Body of pancreas (tissue), 4 donors: ENCODE measurements at regions not wholly inside any gene's neighbourhood (a gene's known extent, or its start where the extent isn't known, plus 50 kb on each side); places are given as distances from the start of the nearest gene placed in this dataset.

Experiments
- ATAC-seq: fragments of 150-250 bp; one replicate; pipeline ENCODE4 v1.9.1; 2016
- DNase-seq, 4 donors: peaks; one replicate each; pipeline ENCODE4 v3.0.0-alpha.2; 2019
- H3K27ac ChIP-seq, 4 donors: fragments of 200-600 bp; sonication (generic); 1 replicate in 3 of 4; 2 replicates in 1 of 4; pipeline versions ENCODE4 v1.5.1 to v1.6.1; 2016 to 2019; ENCODE audit warnings: mild to moderate bottlenecking in 1 of 4, mixed read lengths in 1 of 4, moderate library complexity in 1 of 4
- H3K27me3 ChIP-seq, 2 donors: fragments of 200-600 bp; sonication (generic); one replicate each; pipeline ENCODE4 v1.6.0; 2016; ENCODE audit warnings: mild to moderate bottlenecking in 1 of 2
- H3K36me3 ChIP-seq, 2 donors: fragments of 200-600 bp; sonication (generic); replicated peaks in 1 of 2; 2 replicates each; pipeline ENCODE4 v1.5.1; 2016; ENCODE audit warnings: low read depth in 2 of 2; ENCODE audit not compliant: insufficient read depth in 1 of 2
- H3K4me1 ChIP-seq: fragments of 200-600 bp; sonication (generic); one replicate; pipeline ENCODE4 v1.6.0; 2016
- H3K4me3 ChIP-seq, 2 donors: fragments of 200-600 bp; sonication (generic); 1 replicate in 1 of 2; 2 replicates in 1 of 2; pipeline ENCODE4 v1.5.1; 2016 to 2019
- H3K9me3 ChIP-seq, 3 donors: fragments of 200-600 bp; sonication (generic); 1 replicate in 2 of 3; 2 replicates in 1 of 3; pipeline ENCODE4 v1.5.1; 2016
- POLR2A ChIP-seq, 3 donors: fragments of 450-650 bp; IDR thresholded peaks; one replicate each; pipeline ENCODE4 v1.6.1; 2016; ENCODE audit warnings: antibody characterized with exemption in 3 of 3, mild to moderate bottlenecking in 2 of 3
- WGBS, 2 donors: methylation state at CpG; one replicate each; pipeline ENCODE4 v1.1.5; 2017; 5-methylcytosine and 5-hydroxymethylcytosine counted together
- intact Hi-C: fragments of 100-400 bp; cut with DNase I; formaldehyde crosslinking; loops from one replicate; pipeline ENCODE4 v1.15.1; 2023
- TF ChIP-seq, protein P1 (sequence below), 7 experiments: fragments of 450-650 bp in 4 of 7; fragments of 200-600 bp in 3 of 7; sonication (generic) in 3 of 7; IDR thresholded peaks; one replicate each; pipeline ENCODE4 v1.5.1; 2016 to 2019; ENCODE audit warnings: antibody characterized with exemption in 7 of 7

GRCh38 chr21:17730782-17731181 is 88.4 kb downstream of the C21orf91 start:
- intact Hi-C loops, result no loop called here
- WGBS, 2 donors, result 80 to 85% methylated on average over 1 of the region's 1 CpG
- DNase-seq (no peak), ATAC-seq (no peak)
- TF ChIP-seq, protein P1, sequence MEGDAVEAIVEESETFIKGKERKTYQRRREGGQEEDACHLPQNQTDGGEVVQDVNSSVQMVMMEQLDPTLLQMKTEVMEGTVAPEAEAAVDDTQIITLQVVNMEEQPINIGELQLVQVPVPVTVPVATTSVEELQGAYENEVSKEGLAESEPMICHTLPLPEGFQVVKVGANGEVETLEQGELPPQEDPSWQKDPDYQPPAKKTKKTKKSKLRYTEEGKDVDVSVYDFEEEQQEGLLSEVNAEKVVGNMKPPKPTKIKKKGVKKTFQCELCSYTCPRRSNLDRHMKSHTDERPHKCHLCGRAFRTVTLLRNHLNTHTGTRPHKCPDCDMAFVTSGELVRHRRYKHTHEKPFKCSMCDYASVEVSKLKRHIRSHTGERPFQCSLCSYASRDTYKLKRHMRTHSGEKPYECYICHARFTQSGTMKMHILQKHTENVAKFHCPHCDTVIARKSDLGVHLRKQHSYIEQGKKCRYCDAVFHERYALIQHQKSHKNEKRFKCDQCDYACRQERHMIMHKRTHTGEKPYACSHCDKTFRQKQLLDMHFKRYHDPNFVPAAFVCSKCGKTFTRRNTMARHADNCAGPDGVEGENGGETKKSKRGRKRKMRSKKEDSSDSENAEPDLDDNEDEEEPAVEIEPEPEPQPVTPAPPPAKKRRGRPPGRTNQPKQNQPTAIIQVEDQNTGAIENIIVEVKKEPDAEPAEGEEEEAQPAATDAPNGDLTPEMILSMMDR (IDR thresholded peaks at IDR 0.05), result no peak
- TF ChIP-seq POLR2A (IDR thresholded peaks at IDR 0.05), result no peak
- Histone ChIP-seq H3K4me3 (no peak overlapping the region), H3K9me3 (no peaks in the 10 kb centered on the region), H3K27ac (no peak overlapping the region), H3K36me3 (no peaks in the 10 kb centered on the region), H3K27me3 (no peaks in the 10 kb centered on the region), H3K4me1 (no peaks in the 10 kb centered on the region)

- H3K27me3 ChIP-seq, result no peaks in the 10 kb centered on the region
- no peaks in the 10 kb centered on the region for H3K9me3 ChIP-seq
- no peak overlapping the region for H3K27ac ChIP-seq
- intact Hi-C loops, result no loop called here
- no peaks in the 10 kb centered on the region for H3K36me3 ChIP-seq
- TF ChIP-seq POLR2A (IDR thresholded peaks at IDR 0.05), result no peak
- TF ChIP-seq, protein P1 (IDR thresholded peaks at IDR 0.05), result no peak
- H3K4me1 ChIP-seq, result no peaks in the 10 kb centered on the region
- no peak for ATAC-seq
- 57 to 78% methylated on average over 2 of the region's 2 CpGs for WGBS, 2 donors
- no peak for DNase-seq
- H3K4me3 ChIP-seq, result no peak overlapping the region
Observed at GRCh38 chr21:17729455-17729854, 89.7 kb downstream of the C21orf91 start.

- H3K4me1 ChIP-seq, result no peaks in the 10 kb centered on the region
- intact Hi-C loops, result no loop called here
- no peak overlapping the region for H3K4me3 ChIP-seq
- H3K27me3 ChIP-seq, result no peaks in the 10 kb centered on the region
- TF ChIP-seq, protein P1 (IDR thresholded peaks at IDR 0.05), result no peak
- no peak for TF ChIP-seq POLR2A (IDR thresholded peaks at IDR 0.05)
- 65 to 81% methylated on average over 6 of the region's 6 CpGs for WGBS, 2 donors
- H3K27ac ChIP-seq, result no peak overlapping the region
- DNase-seq (no peak), ATAC-seq (no peak)
- H3K9me3 ChIP-seq, result no peaks in the 10 kb centered on the region
- H3K36me3 ChIP-seq, result no peaks in the 10 kb centered on the region
Observed at GRCh38 chr21:17727361-17727760, 91.8 kb downstream of the C21orf91 start.

GRCh38 chr21:17726047-17726829 is 92.9 kb downstream of the C21orf91 start:
- H3K27me3 ChIP-seq, result no peaks in the 10 kb centered on the region
- 69 to 84% methylated on average over 8 of the region's 8 CpGs for WGBS, 2 donors
- no peak for TF ChIP-seq POLR2A (IDR thresholded peaks at IDR 0.05)
- H3K36me3 ChIP-seq, result no peaks in the 10 kb centered on the region
- no peak overlapping the region for H3K4me3 ChIP-seq
- no peaks in the 10 kb centered on the region for H3K4me1 ChIP-seq
- intact Hi-C loops, result no loop called here
- no peaks in the 10 kb centered on the region for H3K9me3 ChIP-seq
- H3K27ac ChIP-seq, result no peak overlapping the region
- ATAC-seq (no peak), DNase-seq (no peak)

DNA sequence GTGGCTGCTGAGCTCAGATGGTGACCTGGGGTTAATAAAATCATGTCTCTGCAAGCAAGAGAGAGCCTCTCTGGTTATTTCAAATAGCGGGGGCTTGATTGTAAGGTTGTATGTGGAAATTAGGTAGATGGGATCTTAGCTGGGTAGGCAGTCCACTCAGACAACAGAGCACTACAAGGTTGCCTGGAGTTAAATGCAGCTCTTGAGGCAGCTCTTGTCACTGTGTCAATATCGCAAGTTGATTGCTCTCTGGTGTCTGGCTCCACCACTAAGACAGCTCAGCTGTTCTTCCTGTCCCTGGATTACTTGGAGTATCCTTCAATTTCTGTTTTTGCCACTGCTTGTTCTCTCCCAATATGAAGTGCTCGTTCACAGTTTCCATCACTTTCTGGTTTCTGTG is 93.8 kb downstream of the C21orf91 start:
- TF ChIP-seq, protein P1 (IDR thresholded peaks at IDR 0.05), result no peak
- no peak for TF ChIP-seq POLR2A (IDR thresholded peaks at IDR 0.05)
- 59 to 62% methylated on average over 3 of the region's 3 CpGs for WGBS, 2 donors
- no peaks in the 10 kb centered on the region for H3K4me1 ChIP-seq
- H3K27ac ChIP-seq, result no peak overlapping the region
- H3K27me3 ChIP-seq, result no peaks in the 10 kb centered on the region
- DNase-seq (peak in 2 of 4 donors; percentile 8 to 20), ATAC-seq (no peak)
- H3K36me3 ChIP-seq, result no peaks in the 10 kb centered on the region
- intact Hi-C loops, result no loop called here
- no peaks in the 10 kb centered on the region for H3K9me3 ChIP-seq
- no peak overlapping the region for H3K4me3 ChIP-seq
